Muscle of back (tissue), 3 donors: ENCODE measurements at regions not wholly inside any gene's neighbourhood (a gene's known extent, or its start where the extent isn't known, plus 50 kb on each side); places are given as distances from the start of the nearest gene placed in this dataset.

ENCODE experiments used
- DNase-seq, 3 donors: peaks; one replicate each; pipeline versions ENCODE4 v3.0.0 to v3.0.0-alpha.2; 2013

GRCh38 chr5:38718771-38719391 lies 126.9 kb upstream of the OSMR start:
- DNase-seq = peak; percentile 19 to 82 (median 63)

GRCh38 chr5:38719403-38719802 lies 126.4 kb upstream of the OSMR start:
- no peak for DNase-seq

- peak in 1 of 3 donors; percentile 52 for DNase-seq
Measured at GRCh38 chr5:38719916-38720315, 125.9 kb upstream of the OSMR start.

GRCh38 chr5:38720554-38721361 lies 125.1 kb upstream of the OSMR start:
- no peak for DNase-seq

GRCh38 chr5:38722918-38723317 lies 122.9 kb upstream of the OSMR start:
- DNase-seq = no peak

- DNase-seq = no peak
Measured at GRCh38 chr5:38723426-38723825, 122.4 kb upstream of the OSMR start.

GRCh38 chr5:38724301-38725030 lies 121.3 kb upstream of the OSMR start:
- peak in 1 of 3 donors; percentile 40 for DNase-seq

GRCh38 chr5:38725371-38725865 lies 120.4 kb upstream of the OSMR start:
- DNase-seq = peak in 1 of 3 donors; percentile 55

GRCh38 chr5:38726279-38726678 lies 119.5 kb upstream of the OSMR start:
- DNase-seq = no peak

GRCh38 chr5:38728029-38728428 lies 117.8 kb upstream of the OSMR start:
- DNase-seq = no peak

- DNase-seq = no peak
Measured at GRCh38 chr5:38731461-38731860, 114.4 kb upstream of the OSMR start.

- DNase-seq = no peak
Measured at GRCh38 chr5:38734353-38734752, 111.5 kb upstream of the OSMR start.

GRCh38 chr5:38736089-38736488 lies 109.7 kb upstream of the OSMR start:
- no peak for DNase-seq

GRCh38 chr5:38737976-38738375 lies 107.8 kb upstream of the OSMR start:
- DNase-seq = no peak

GRCh38 chr5:38739011-38739704 lies 106.7 kb upstream of the OSMR start:
- DNase-seq = no peak

GRCh38 chr5:38739705-38740045 lies 106.1 kb upstream of the OSMR start:
- DNase-seq = no peak

- no peak for DNase-seq
Measured at GRCh38 chr5:38742821-38743220, 103.0 kb upstream of the OSMR start.

GRCh38 chr5:38743562-38743961 lies 102.2 kb upstream of the OSMR start:
- no peak for DNase-seq

- peak; percentile 49 to 87 (median 64) for DNase-seq
Measured at GRCh38 chr5:38745836-38746732, 99.7 kb upstream of the OSMR start.

- no peak for DNase-seq
Measured at GRCh38 chr5:38749861-38750260, 96.0 kb upstream of the OSMR start.

GRCh38 chr5:38751103-38751502 lies 94.7 kb upstream of the OSMR start:
- DNase-seq = peak in 1 of 3 donors; percentile 12
